H1 (cell line): ENCODE measurements at regions not wholly inside any gene's neighbourhood (a gene's known extent, or its start where the extent isn't known, plus 50 kb on each side); places are given as distances from the start of the nearest gene placed in this dataset.

Experiments used
- CTCF ChIA-PET: fragments of 300-600 bp; sonication (Branson Sonifier 250); formaldehyde crosslinking; loops from one replicate; lab custom pipeline; 2021; ENCODE audit not compliant: partially characterized antibody; lab: Charles Lee
- POLR2A ChIA-PET: fragments of 300-600 bp; sonication (Branson Sonifier 250); formaldehyde crosslinking; loops from one replicate; lab custom pipeline; 2021; ENCODE audit warnings: inconsistent platforms; ENCODE audit not compliant: partially characterized antibody; lab: Charles Lee
- DNase-seq, 2 experiments: peaks; one replicate each; pipeline versions ENCODE4 v3.0.0 to v3.0.0-alpha.2; 2010 to 2022; ENCODE audit warnings: low spot score in 2 of 2, low read depth in 1 of 2, mixed read lengths in 1 of 2
- FAIRE-seq: peaks from 2 replicates; lab custom pipeline; 2011; peaks lifted over from hg19 to GRCh38; lab: Jason Lieb, UNC
- H2AFZ ChIP-seq: 2 replicates; pipeline ENCODE4 v1.8.1; 2012; ENCODE audit warnings: low read length, inconsistent platforms
- H2AK5ac ChIP-seq: 2 replicates; pipeline ENCODE4 v1.6.1; 2013; ENCODE audit warnings: low read depth, low read length
- H2BK120ac ChIP-seq: replicated peaks from 2 replicates; pipeline ENCODE3; 2013; ENCODE audit warnings: low read depth, low read length, inconsistent platforms
- H2BK12ac ChIP-seq: 2 replicates; pipeline ENCODE4 v1.6.1; 2013; ENCODE audit warnings: low read depth, low read length
- H2BK15ac ChIP-seq: 2 replicates; pipeline ENCODE4 v1.6.1; 2013; ENCODE audit warnings: low read length
- H2BK20ac ChIP-seq: 2 replicates; pipeline ENCODE4 v1.6.1; 2013; ENCODE audit warnings: low read length
- H2BK5ac ChIP-seq: 2 replicates; pipeline ENCODE4 v1.6.1; 2013; ENCODE audit warnings: low read depth, low read length
- H3K14ac ChIP-seq: 2 replicates; pipeline ENCODE4 v1.6.1; 2013; ENCODE audit warnings: inconsistent platforms; ENCODE audit not compliant: insufficient read length
- H3K18ac ChIP-seq: 2 replicates; pipeline ENCODE4 v1.6.1; 2013; ENCODE audit warnings: low read length; ENCODE audit errors: extremely low read depth
- H3K23ac ChIP-seq: 2 replicates; pipeline ENCODE4 v1.6.1; 2013; ENCODE audit warnings: inconsistent platforms; ENCODE audit not compliant: insufficient read length
- H3K23me2 ChIP-seq: 2 replicates; pipeline ENCODE4 v1.6.1; 2013; ENCODE audit warnings: low read depth, low read length
- H3K27ac ChIP-seq: 2 replicates; pipeline ENCODE4 v1.6.1; 2011; ENCODE audit warnings: low read depth, low read length, inconsistent platforms
- H3K27me3 ChIP-seq, 4 experiments: replicated peaks in 1 of 4; 1 replicate in 1 of 4; 2 replicates in 3 of 4; pipeline versions ENCODE4 v1.6.1 to v1.8.1; 2011 to 2013; ENCODE audit warnings: low read length in 3 of 4, mild to moderate bottlenecking in 3 of 4, inconsistent platforms in 2 of 4, mixed read lengths in 2 of 4, moderate library complexity in 1 of 4; ENCODE audit not compliant: control insufficient read depth in 3 of 4, insufficient read depth in 3 of 4; ENCODE audit errors: extremely low read depth in 1 of 4
- H3K36me3 ChIP-seq, 4 experiments: 2 replicates each; pipeline versions ENCODE4 v1.6.1 to v1.8.1; 2011 to 2013; ENCODE audit warnings: mild to moderate bottlenecking in 4 of 4, low read length in 3 of 4, moderate library complexity in 2 of 4, control low read depth in 1 of 4, inconsistent platforms in 1 of 4; ENCODE audit not compliant: insufficient read depth in 4 of 4, control insufficient read depth in 2 of 4
- H3K4ac ChIP-seq: replicated peaks from 2 replicates; pipeline ENCODE3; 2013; ENCODE audit warnings: low read length, low read depth, mixed read lengths, inconsistent platforms; ENCODE audit not compliant: insufficient read length
- H3K4me1 ChIP-seq, 4 experiments: replicated peaks in 1 of 4; 1 replicate in 1 of 4; 2 replicates in 3 of 4; pipeline versions ENCODE4 v1.6.1 to v1.8.1; 2011 to 2013; ENCODE audit warnings: low read length in 3 of 4, inconsistent platforms in 2 of 4, mixed read lengths in 1 of 4; ENCODE audit not compliant: insufficient read depth in 4 of 4, control insufficient read depth in 3 of 4
- H3K4me2 ChIP-seq, 2 experiments: 2 replicates each; pipeline versions ENCODE4 v1.6.1 to v1.8.1; 2011 to 2013; ENCODE audit warnings: low read depth in 2 of 2, low read length in 2 of 2, control low read depth in 1 of 2, inconsistent platforms in 1 of 2, mild to moderate bottlenecking in 1 of 2; ENCODE audit not compliant: insufficient read depth in 1 of 2
- H3K4me3 ChIP-seq, 4 experiments: fragments of 200-600, 300-600 bp in 1 of 4; sonication (generic), shearing (Covaris generic), sonication (Bioruptor Twin) in 1 of 4; 2 replicates each; pipeline versions ENCODE4 v1.5.1 to v1.8.1; 2011 to 2016; ENCODE audit warnings: low read length in 4 of 4, low read depth in 3 of 4, control low read depth in 2 of 4, inconsistent platforms in 2 of 4, mild to moderate bottlenecking in 2 of 4, mixed read lengths in 1 of 4, moderate library complexity in 1 of 4; ENCODE audit not compliant: insufficient read depth in 2 of 4; ENCODE audit errors: extremely low read depth in 1 of 4
- H3K56ac ChIP-seq: replicated peaks from 2 replicates; pipeline ENCODE3; 2013; ENCODE audit warnings: low read depth, mild to moderate bottlenecking, mixed read lengths, low read length, inconsistent platforms; ENCODE audit not compliant: insufficient read length
- H3K79me1 ChIP-seq: 2 replicates; pipeline ENCODE4 v1.6.1; 2013; ENCODE audit warnings: low read depth, low read length, control low read depth
- H3K79me2 ChIP-seq, 2 experiments: 2 replicates each; pipeline versions ENCODE4 v1.6.1 to v1.8.1; 2012 to 2013; ENCODE audit warnings: low read length in 2 of 2, mild to moderate bottlenecking in 2 of 2, inconsistent platforms in 1 of 2; ENCODE audit not compliant: insufficient read depth in 2 of 2, control insufficient read depth in 1 of 2
- H3K9ac ChIP-seq, 4 experiments: replicated peaks in 1 of 4; 1 replicate in 1 of 4; 2 replicates in 3 of 4; pipeline versions ENCODE4 v1.6.1 to v1.8.1; 2011 to 2013; ENCODE audit warnings: low read depth in 3 of 4, low read length in 3 of 4, control low read depth in 2 of 4, mild to moderate bottlenecking in 2 of 4, moderate library complexity in 2 of 4, inconsistent platforms in 1 of 4; ENCODE audit errors: extremely low read depth in 1 of 4
- H3K9me3 ChIP-seq, 2 experiments: 2 replicates each; pipeline versions ENCODE4 v1.6.1 to v1.8.1; 2012 to 2013; ENCODE audit warnings: mild to moderate bottlenecking in 2 of 2, moderate library complexity in 2 of 2, control low read depth in 1 of 2, inconsistent platforms in 1 of 2, low read depth in 1 of 2, low read length in 1 of 2, mixed read lengths in 1 of 2; ENCODE audit not compliant: insufficient read depth in 2 of 2
- H4K20me1 ChIP-seq, 2 experiments: replicated peaks in 1 of 2; 2 replicates each; pipeline versions ENCODE3 to v1.8.1; 2011 to 2013; ENCODE audit warnings: inconsistent platforms in 2 of 2, low read length in 2 of 2, mild to moderate bottlenecking in 1 of 2; ENCODE audit not compliant: insufficient read depth in 2 of 2, control insufficient read depth in 1 of 2
- H4K5ac ChIP-seq: 2 replicates; pipeline ENCODE4 v1.6.1; 2013; ENCODE audit warnings: low read length, low read depth, mixed read lengths, inconsistent platforms; ENCODE audit not compliant: insufficient read length
- H4K8ac ChIP-seq: 2 replicates; pipeline ENCODE4 v1.8.0; 2013; ENCODE audit warnings: mild to moderate bottlenecking, moderate library complexity, low read length, inconsistent platforms; ENCODE audit not compliant: insufficient read depth; ENCODE audit errors: extremely low read depth
- H4K91ac ChIP-seq: replicated peaks from 2 replicates; pipeline ENCODE3; 2013; ENCODE audit warnings: low read length, mixed read lengths, inconsistent platforms; ENCODE audit not compliant: insufficient read length
- ASH2L ChIP-seq: fragments of 200-600, 300-600 bp; sonication (generic); IDR thresholded peaks from one replicate; pipeline ENCODE4 v1.7.1; 2017; ENCODE audit warnings: low read length
- BACH1 ChIP-seq: IDR thresholded peaks from 2 replicates; pipeline ENCODE4 v1.6.1; 2012; ENCODE audit warnings: low read length, improper control_type of control experiment
- CHD1 ChIP-seq: IDR thresholded peaks from 2 replicates; pipeline ENCODE4 v1.6.1; 2012; ENCODE audit warnings: low read depth, low read length, improper control_type of control experiment
- FOSL1 ChIP-seq: IDR thresholded peaks from 2 replicates; pipeline ENCODE4 v1.6.1; 2011; ENCODE audit warnings: mild to moderate bottlenecking, low read depth, low read length, moderate library complexity; ENCODE audit not compliant: insufficient read depth
- JUND ChIP-seq: IDR thresholded peaks from 2 replicates; pipeline ENCODE4 v1.6.1; 2011; ENCODE audit warnings: mild to moderate bottlenecking, improper control_type of control experiment, low read length
- RNF2 ChIP-seq: fragments of 200-900, 300-1000 bp; sonication (generic); IDR thresholded peaks from 2 replicates; pipeline ENCODE4 v1.7.1; 2016; ENCODE audit warnings: borderline replicate concordance, low read depth, mild to moderate bottlenecking, antibody characterized with exemption, low read length; ENCODE audit not compliant: poor library complexity, severe bottlenecking; ENCODE audit errors: missing control alignments
- SRF ChIP-seq: IDR thresholded peaks from 2 replicates; pipeline ENCODE4 v1.6.1; 2011; ENCODE audit warnings: mild to moderate bottlenecking, low read depth, low read length, moderate library complexity
- SUZ12 ChIP-seq: fragments of 200-600 bp; sonication (generic); IDR thresholded peaks from 2 replicates; pipeline ENCODE4 v1.6.1; 2012; ENCODE audit warnings: mild to moderate bottlenecking, inconsistent platforms, low read length, moderate library complexity, mixed read lengths
- WGBS, 2 experiments: shearing (Covaris generic) in 1 of 2; methylation state at CpG; one replicate each; pipeline versions ENCODE4 v1.1.6 to v1.1.7; 2013 to 2015; ENCODE audit warnings: low lambda C conversion rate in 2 of 2, mixed read lengths in 2 of 2, inconsistent platforms in 1 of 2, low coverage in 1 of 2, missing lambda C conversion rate in 1 of 2; ENCODE audit not compliant: insufficient replicate concordance in 2 of 2, insufficient coverage in 1 of 2, insufficient read length in 1 of 2; ENCODE audit errors: extremely low coverage in 1 of 2, missing lambda C conversion rate in 1 of 2; 5-methylcytosine and 5-hydroxymethylcytosine counted together

- no peaks in the 10 kb centered on the region; the same call in 1 of the 2 replicates for H3K23me2 ChIP-seq
- DNase-seq (no peak), FAIRE-seq (no peak)
- no peak overlapping the region; the same call in 1 of the 2 replicates for H2AFZ ChIP-seq
- H3K27me3 ChIP-seq = no peaks in the 10 kb centered on the region
- ChIA-PET CTCF (interaction anchor here (1.0 to 1.7 kb wide), 3 partner anchors 13 to 126 kb away, joined by 3 to 7 read pairs (median 4); no protein-coding TSS in a partner anchor), POLR2A (no interaction called here)
- H3K27ac ChIP-seq = no peak overlapping the region
- no peak overlapping the region for H2BK5ac ChIP-seq
- H3K4me3 ChIP-seq = no peak overlapping the region
- H4K5ac ChIP-seq = no peak overlapping the region
- H2AK5ac ChIP-seq = no peak overlapping the region
- no peak overlapping the region for H2BK120ac ChIP-seq
- TF ChIP-seq FOSL1 (no peak), ASH2L (no peak), RNF2 (no peak), JUND (no peak), SUZ12 (no peak), CHD1 (no peak), BACH1 (no peak), SRF (no peak)
- no peak overlapping the region for H3K23ac ChIP-seq
- no peak overlapping the region for H3K4ac ChIP-seq
- no peaks in the 10 kb centered on the region for H3K9me3 ChIP-seq
- H3K4me2 ChIP-seq = no peak overlapping the region
- no peaks in the 10 kb centered on the region for H3K4me1 ChIP-seq
- 95% methylated on average over 4 of the region's 4 CpGs; no CpG with 5 or more reads in 1 of the 2 experiments for WGBS, 2 experiments
- H4K91ac ChIP-seq = no peak overlapping the region
- no peak overlapping the region for H2BK12ac ChIP-seq
- no peak overlapping the region for H3K18ac ChIP-seq
- no peaks in the 10 kb centered on the region for H3K79me1 ChIP-seq
- H3K56ac ChIP-seq = no peak overlapping the region
- H3K79me2 ChIP-seq = no peaks in the 10 kb centered on the region
- H2BK20ac ChIP-seq = no peak overlapping the region
- no peak overlapping the region for H3K14ac ChIP-seq
- H4K8ac ChIP-seq = no peak overlapping the region
- no peak overlapping the region for H3K9ac ChIP-seq
- no peaks in the 10 kb centered on the region for H4K20me1 ChIP-seq
- no peak overlapping the region for H2BK15ac ChIP-seq
- no peaks in the 10 kb centered on the region for H3K36me3 ChIP-seq
Measured at GRCh38 chr10:44512431-44513022, 127.6 kb upstream of the CXCL12 start.
